DMS114 treated with DMSO at 0.1 percent for 48 hours (cell line): ENCODE measurements at regions not wholly inside any gene's neighbourhood (a gene's known extent, or its start where the extent isn't known, plus 50 kb on each side); places are given as distances from the start of the nearest gene placed in this dataset.
"Not testable (repeated sequence)": the region's sequence is repeated elsewhere in the genome, so short reads cannot be mapped to it uniquely, and the experiment has no call there.

Source experiments
- DNase-seq: peaks from one replicate; lab custom pipeline; 2025; ENCODE audit not compliant: unreplicated experiment; lab: John Stamatoyannopoulos, UW

GRCh38 chr2:226183033-226183432, 616.6 kb downstream of the IRS1 start:
- DNase-seq, result no peak

GRCh38 chr2:226181909-226182308, 617.7 kb downstream of the IRS1 start:
- DNase-seq, result no peak

- DNase-seq, result no peak
Measured at GRCh38 chr2:226180281-226180884, 619.2 kb downstream of the IRS1 start.

GRCh38 chr2:226179010-226179409, 620.6 kb downstream of the IRS1 start:
- no peak for DNase-seq

GRCh38 chr2:226176283-226176984, 623.2 kb downstream of the IRS1 start:
- DNase-seq, result no peak

GRCh38 chr2:226174390-226174789, 625.2 kb downstream of the IRS1 start:
- no peak for DNase-seq

- DNase-seq, result no peak
Measured at GRCh38 chr2:226172939-226173338, 626.7 kb downstream of the IRS1 start.

GRCh38 chr2:226172309-226172708, 627.3 kb downstream of the IRS1 start:
- no peak for DNase-seq

- no peak for DNase-seq
Measured at GRCh38 chr2:226169751-226170581, 629.7 kb downstream of the IRS1 start.

- no peak for DNase-seq
Measured at GRCh38 chr2:226168496-226169160, 631.0 kb downstream of the IRS1 start.

- no peak for DNase-seq
Measured at GRCh38 chr2:226164512-226164911, 635.1 kb downstream of the IRS1 start.

GRCh38 chr2:226160617-226161016, 639.0 kb downstream of the IRS1 start:
- DNase-seq, result not testable (repeated sequence)

- DNase-seq, result no peak
Measured at GRCh38 chr2:226159875-226160479, 639.6 kb downstream of the IRS1 start.

GRCh38 chr2:226158940-226159339, 640.7 kb downstream of the IRS1 start:
- no peak for DNase-seq

- no peak for DNase-seq
Measured at GRCh38 chr2:226158229-226158628, 641.4 kb downstream of the IRS1 start.

GRCh38 chr2:226155093-226155875, 644.3 kb downstream of the IRS1 start:
- DNase-seq, result no peak

GRCh38 chr2:226154610-226155009, 645.0 kb downstream of the IRS1 start:
- no peak for DNase-seq

GRCh38 chr2:226153553-226153952, 646.1 kb downstream of the IRS1 start:
- no peak for DNase-seq

- no peak for DNase-seq
Measured at GRCh38 chr2:226151157-226151556, 648.5 kb downstream of the IRS1 start.

- no peak for DNase-seq
Measured at GRCh38 chr2:226143091-226143490, 656.5 kb downstream of the IRS1 start.
